ENCODE measurements at regions not wholly inside any gene's neighbourhood (a gene's known extent, or its start where the extent isn't known, plus 50 kb on each side); places are given as distances from the start of the nearest gene placed in this dataset.

DNA sequence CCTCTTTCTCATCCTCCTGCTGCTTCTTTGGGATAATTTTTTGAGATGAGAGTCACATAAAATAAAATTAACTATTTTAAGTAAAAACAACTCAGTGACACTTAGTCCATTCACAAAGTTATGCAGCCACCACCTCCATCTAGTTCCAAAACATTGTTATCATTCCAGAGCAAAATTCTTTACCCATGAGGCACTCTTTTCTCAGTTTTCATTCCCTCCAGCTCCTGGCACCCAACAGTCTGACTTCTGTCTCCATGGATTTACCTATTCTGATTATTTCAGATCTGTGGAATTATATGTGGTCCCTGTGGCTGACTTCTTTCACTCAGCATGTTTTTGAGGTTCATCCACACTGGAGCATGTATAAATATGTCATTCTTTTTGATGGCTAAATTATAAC is 239.9 kb upstream of the DYNLRB2 start:
- no peak for DNase-seq (ENCODE audit: low spot score)

DNA sequence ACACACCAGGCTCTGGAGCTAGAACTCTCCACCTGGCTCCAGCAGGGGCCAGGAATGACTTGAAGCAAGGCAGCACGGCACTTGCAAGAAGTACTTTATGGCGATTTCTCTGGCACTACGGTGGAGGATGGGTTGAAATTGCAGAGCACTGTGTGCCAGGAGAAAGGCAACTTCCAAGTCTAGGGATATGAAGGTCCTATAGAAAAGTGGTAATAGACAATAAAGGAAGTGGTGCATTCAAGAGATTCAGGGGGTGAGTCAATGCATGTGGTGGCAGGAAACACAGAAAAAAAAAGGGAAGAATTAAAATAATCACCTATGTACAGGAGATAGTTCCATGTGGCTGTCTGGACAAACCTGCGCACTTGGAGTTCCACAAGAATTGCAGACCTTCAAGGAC is 240.3 kb upstream of the DYNLRB2 start:
- DNase-seq (ENCODE audit: low spot score): no peak

DNA sequence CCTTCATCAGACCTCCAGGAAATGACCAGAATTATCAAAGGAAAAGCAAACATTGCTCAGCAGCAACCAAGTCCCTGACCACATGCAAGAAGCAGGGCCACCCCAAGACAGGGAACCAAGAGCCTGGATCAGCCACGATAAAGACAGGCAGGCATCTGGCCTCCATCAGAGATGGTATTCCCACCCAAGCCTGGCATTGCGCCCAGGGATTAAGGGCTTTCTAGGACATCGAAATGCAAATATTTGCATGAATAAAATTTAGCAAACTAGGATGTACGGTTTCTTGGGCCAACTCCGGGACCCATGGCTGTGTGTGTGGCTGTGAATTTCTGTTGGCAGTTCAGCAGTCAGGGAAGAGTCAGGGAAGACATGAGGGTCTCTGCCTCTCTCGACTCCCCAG is 241.4 kb upstream of the DYNLRB2 start:
- DNase-seq (ENCODE audit: low spot score): no peak

DNA sequence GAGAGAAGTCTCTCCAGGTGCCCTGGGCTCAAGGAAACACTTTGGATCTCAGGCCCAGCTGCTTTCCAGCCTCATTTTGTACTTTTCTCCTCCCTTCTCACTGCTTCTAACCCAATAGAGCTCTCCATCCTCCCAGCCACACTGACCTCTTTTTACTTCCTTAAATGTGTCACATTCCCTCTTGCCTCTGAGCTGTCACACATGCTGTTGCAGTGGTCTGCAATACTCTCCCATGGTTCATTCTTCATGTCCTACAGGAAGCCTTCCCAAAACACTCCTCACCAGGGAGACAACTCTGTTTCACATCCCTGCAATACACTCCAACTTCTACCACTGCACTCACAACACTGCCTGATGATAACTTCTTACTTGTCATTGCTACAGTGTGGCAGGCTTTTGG is 242.1 kb upstream of the DYNLRB2 start:
- no peak for DNase-seq (ENCODE audit: low spot score)

DNA sequence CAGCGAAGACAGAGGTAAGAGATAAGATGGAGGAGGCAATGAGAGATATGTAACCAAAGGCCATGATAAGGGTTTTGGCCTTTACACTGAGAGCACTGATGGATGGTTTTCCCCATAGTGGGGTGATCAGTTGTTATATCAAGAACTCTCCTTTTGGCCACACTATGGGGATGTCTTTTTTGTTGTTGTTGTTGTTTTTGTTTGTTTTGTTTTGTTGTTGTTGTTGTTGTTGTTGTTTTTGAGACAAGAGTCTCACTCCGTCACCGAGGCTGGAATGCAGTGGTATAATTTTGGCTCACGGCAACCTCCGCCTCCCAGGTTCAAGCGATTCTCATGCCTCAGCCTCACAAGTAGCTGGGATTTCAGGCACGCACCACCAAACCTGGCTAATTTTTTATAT is 244.8 kb upstream of the DYNLRB2 start:
- no peak for DNase-seq (ENCODE audit: low spot score)

DNA sequence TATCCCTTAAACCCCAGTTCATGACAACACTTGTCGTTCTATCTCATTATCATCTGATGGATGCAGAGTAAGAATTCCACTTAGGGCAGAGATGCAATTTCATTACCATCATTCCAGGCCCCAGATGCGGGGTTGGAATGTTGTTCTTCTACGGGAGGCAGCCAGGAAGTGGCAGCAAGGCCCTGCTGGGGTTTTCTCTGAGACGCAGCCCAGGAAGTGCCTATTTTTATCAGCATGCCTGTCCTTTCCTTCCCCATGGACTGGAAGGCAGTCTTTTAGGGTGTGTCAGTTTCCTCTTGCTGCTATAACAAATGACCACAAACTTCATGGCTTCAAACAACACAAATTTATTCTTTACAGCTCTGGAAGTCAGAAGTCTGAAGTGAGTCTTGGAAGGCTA is 246.6 kb upstream of the DYNLRB2 start:
- DNase-seq (ENCODE audit: low spot score): no peak

DNA sequence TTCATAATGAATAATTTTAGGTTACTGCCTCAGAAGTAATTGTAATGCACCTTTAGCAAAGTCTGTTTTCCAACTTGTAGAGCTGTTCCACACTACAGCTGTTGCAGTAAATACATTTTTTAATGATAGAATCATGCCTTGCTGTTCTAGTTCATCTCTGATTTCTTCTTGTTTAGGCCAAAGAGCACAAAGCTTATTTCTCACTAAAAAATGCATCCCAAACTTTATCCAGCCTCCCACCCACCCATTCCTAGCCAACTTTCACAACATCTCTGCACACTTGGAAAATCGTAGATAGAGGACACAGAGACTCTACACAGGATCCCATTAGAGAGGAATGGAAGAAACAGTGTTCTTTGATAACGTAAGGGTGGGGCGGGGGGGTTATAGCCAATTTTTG is 252.2 kb upstream of the DYNLRB2 start:
- DNase-seq (ENCODE audit: low spot score): no peak

DNA sequence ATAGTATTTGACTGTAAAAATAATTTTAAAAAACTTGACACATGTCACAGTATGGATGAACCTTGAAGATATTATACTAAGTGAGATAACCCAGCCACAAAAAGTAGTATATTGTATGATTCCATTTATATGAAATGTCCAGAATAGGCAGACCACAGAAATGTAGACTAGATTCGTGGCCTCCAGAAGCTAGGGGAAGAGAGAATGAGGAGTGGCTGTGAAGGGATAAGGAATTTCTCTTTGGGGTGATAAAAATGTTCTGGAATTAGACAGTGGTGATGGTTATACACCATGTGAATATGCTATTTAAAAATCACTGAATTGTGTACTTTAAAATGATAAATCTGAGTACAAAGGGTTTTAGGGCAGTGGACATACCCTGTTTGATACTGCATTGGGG is 253.1 kb upstream of the DYNLRB2 start:
- DNase-seq (ENCODE audit: low spot score): no peak

DNA sequence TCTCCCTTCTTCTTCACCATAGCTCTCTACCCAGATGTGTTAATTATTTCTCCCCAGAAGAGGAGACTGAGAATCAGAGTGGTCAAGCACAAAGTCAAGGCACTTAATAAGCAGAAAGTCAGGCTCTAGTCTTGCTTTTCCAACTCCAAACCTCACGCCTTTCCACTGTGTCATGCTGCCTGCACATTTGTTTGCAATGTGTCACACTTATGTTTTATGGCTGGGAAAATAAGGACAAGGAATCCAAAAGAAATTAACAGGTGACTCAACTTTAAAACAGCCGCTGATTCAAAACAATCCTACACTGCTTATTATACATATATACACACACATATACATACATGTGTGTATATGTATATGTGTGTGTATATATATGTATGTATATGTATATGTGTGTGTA is 255.7 kb upstream of the DYNLRB2 start:
- DNase-seq (ENCODE audit: low spot score): no peak

DNA sequence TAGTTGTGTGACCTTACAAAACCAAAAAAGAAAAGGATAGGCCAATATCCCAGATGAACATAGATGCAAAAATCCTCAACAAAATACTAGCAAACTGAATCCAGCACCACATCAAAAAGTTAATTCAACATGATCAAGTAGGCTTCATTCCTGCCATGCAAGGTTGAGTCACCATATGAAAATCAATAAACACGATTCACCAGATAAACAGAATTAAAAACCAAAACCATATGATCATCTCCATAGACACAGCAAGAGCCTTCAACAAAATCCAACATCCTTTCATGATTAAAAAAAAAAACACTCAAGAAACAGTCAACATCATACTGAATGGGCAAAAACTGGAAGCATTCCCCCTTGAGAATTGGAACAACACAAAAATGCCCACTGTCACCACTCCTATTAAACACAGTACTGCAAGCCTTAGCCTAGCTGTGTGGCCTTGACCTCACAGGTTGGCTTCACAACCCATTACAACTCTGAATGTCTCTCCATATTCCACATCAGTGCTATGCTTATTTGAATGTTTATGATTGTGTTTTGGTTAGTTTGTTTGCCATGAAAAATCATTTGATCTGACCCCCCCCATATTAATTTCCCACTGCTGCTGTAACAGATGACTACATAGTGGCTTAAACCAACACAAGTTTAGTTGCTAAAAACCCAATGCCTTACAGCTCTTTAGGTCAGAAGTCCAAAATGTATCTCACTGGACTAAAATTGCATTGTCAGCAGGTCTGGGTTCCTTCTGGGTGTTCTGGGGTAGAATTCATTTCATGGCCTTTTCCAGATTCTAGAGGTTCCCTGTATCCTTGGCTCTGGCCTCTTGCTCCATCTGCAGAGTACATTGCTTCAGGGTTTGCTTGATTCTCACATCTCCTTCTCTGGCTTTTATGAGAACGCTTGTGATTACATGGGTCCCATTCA is 257.1 kb upstream of the DYNLRB2 start:
- DNase-seq (ENCODE audit: low spot score): no peak

DNA sequence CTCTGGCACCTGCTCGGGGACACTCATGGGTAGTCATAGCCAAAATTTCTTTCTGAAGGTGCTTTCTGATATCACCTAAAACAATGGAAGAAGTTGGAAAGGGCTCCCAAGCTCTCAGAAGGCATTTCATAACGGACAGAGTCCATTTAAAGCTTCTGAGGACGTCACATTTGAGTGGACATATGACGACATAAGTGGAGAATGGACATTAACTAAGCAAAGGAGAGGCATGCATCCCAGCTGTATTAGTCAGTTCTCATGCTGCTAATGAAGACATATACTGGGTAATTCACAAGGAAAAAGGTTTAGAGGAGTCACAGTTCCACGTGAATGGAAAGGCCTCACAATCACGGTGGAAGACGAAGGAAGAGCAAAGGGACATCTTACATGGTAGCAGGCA is 260.2 kb upstream of the DYNLRB2 start:
- DNase-seq (ENCODE audit: low spot score): no peak

DNA sequence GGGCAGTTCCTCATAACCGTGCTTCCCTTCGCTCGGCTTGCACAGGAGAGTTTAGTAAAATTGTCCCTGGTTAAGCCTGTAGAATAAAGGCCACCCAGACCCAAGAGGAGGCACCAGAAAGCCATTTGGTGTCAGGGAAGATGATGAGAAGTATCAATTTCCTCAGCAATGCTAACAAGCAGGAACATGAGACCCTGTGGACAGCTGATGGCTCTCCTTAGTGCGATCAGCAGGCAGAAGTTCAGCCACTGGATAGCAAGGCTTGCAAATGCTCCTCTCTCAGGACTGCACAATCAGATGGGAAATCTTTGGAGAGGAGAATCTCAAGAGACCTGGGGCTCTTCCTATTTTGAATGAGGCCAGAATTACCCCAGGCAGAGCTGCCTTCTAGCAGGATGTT is 261.1 kb upstream of the DYNLRB2 start:
- DNase-seq (ENCODE audit: low spot score): no peak

DNA sequence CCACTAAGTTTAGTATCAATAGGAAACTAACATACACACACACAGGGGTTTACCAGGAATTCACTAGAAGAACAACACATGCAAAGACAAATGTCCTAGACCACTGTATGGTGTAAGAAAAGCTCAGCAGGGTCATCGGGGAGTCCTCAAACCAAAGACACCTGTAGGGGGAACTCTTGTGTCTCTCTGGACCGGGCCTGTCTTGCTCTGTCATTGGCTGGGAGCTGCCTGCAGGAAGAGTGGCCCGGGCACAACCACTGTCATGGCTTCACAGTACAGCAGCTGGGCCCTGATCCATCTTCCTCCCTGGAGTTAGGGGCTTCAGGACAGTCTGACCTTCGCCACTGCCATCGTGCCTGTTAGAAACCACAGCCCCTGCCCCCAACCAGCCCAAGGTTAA is 263.6 kb upstream of the DYNLRB2 start:
- DNase-seq (ENCODE audit: low spot score): no peak

DNA sequence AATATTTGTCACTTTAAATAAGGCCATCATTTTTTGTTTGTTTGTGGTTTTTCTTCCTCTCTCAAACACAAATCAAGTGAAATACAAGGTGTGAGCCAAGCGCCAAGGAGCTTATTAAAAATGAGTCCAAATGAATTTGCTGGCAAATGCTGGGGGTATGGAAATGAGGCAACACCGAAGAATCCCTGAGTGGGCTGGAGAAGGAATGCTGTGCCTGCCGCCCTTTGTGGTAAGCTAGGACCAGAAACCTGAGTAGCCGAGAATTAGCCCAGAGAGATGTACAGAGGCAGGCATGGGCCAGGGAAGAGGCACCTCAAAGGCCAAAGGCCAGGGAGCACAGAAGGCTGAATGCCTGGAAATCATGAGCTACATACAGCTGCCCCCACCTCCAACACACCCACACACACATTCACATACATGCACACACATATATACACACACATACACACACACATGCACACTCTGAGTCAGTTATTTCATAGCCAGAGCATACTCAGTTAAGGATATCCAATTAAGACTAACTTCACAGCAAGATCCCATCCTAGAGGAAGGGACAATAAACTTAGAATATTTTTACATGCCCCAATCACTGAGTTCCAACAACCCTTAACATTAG is 266.1 kb upstream of the DYNLRB2 start:
- DNase-seq (ENCODE audit: low spot score): no peak

DNA sequence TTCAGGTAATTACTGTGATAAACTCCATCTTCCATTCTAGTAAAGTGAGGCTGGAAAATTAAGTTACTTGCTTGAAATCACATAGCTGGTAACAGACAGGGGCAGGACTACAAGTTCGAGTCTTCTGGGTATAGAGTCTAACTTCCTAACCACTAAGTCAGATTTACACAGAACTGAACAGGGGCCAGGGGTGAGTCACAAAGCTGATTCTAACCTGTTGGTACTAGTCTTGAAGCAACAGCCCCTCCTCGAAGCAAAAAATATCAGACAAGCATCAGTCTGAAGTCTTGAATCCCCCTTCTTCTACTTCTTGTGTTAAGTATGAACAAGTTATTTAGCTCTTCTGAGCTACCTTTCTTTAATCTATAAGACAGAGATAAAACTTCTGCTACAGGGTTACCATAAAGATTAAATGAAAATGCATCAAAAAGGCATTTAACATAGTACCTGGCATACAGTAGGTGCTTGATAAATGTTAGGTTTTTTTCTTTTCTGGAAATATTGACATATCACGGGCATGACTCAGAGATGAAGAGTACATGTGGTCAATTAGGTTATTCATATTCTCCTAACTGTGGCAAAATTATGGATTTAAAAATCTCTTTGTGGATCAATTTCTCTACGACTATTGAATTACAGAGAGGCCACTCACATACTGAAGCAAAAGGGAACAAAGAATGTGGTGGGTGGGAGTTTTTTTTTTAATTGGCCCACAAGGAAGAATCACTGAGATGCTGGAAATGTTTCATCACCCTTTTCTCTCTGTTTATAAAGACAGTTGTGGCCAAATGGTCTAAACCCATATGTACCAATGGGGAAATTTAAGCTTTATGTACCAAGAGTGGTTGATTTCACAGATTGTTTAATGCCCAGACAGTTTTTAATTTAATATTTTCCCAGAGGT is 266.9 kb upstream of the DYNLRB2 start:
- DNase-seq (ENCODE audit: low spot score): no peak

DNA sequence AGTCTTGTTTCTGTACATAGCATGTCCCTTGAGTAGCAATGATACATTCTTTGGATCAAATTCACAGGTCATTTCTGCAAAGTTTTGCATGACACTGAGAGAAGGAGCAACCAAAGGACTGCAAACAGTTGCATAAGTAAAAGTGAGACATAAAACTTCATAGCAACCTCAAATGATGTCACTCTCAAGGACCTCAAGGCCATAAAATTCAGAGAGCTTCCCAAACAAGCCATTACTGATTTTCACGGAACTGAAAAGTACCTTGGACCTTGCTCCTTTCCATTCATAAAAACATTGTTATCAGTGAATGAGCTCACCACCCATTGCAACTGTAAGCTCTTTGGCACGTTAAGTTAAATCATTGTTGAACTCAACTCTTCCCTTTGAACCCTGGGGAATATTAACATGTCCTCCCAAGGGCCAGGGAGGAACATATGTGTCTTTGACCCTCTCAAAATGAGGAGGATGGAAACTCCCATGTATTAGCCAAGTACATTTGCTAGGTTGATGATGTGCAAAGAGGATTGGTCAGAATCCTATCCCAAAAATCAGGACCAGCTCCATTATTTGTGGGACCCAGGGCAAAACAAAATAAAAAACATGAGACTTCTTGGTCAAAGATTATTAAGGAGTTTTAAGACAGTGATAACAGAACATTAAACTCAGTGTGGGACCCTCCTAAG is 275.0 kb upstream of the DYNLRB2 start:
- DNase-seq (ENCODE audit: low spot score): peak; percentile 21

DNA sequence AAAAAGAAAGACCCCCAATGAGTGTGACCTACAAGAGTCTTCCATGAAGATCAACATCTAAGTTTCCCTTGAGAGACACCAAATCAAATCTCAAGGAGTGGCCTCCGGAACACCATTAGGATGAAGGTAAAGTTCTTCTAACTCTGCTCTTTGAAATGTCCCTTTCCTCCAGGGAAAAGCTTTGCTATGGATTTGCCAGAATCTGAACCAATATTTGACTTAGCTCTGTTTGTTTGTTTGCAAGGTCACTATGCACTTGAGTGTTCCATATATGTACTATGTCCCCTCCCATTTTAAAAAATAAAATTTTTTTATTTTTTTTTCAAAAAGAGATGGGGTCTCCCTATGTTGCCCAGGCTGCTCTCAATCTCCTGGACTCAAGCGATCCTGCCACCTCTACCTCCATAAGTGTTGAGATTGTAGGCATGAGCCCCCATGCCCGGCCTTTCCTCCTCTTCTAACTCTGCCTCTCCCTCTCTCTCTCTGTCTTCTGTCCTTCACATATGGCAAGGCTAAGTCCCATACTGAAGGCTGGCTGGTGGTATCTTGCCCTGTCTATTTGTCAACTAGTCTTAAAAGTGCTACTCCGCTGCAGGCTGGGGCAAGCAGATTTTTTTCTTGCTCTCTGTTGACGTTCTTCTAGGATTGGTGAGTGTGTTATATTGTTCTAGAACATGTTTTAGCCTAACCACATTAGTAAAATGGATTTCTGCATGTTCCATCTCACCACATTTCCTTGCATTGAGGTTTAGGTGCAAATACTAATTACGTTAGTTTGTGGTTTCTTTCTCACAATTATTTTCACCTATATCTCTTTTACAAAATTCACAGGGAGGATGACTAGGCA is 276.7 kb upstream of the DYNLRB2 start:
- DNase-seq (ENCODE audit: low spot score): no peak

DNA sequence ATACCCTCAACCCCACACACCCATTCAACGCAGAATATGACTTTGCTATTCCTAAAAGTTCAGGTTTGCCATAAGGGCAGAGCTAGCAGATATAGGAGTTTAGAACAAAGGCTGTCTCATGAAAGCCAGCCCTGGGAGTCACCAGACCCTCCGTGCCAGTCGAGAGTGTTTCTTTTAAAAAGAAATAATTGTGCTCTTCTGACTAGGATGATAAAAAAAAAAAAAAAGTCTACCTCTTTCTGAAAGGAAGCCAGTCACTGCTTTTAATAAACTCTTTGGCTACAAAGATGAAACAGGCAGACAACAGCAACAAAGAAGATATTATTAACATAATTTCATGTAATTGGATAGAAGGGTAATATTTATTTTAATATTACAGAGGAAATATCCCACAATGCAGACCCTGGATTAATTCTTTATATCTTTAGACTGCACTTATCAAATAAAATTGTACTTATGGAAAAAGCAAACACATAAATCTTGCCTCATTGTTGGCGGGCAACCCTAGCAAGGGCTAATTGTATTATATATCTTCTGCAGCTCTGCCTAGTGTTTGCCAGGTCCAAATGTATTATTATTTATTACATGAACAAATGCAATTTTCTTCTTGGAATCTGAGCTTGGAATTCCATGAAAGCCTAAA is 277.5 kb upstream of the DYNLRB2 start:
- DNase-seq (ENCODE audit: low spot score): no peak

DNA sequence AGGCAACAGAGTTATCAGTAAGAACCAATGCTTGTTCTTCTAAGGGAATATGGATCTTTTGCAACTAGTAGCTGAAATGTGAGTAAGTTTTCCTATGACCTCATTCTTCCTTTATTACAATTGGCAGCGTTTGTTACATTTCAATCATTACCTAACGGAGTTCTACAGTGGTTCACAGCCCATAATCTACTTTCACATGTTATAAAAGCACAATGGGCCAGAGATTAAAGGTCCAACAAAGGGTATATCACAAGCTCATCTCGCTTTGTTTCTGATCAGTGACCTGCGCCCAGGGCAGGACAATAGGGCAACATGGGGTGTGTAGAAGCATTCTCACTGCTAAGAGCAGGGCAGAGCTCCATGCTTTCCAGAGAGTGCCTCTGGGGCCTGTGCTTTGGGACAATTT is 279.9 kb upstream of the DYNLRB2 start:
- no peak for DNase-seq (ENCODE audit: low spot score)

DNA sequence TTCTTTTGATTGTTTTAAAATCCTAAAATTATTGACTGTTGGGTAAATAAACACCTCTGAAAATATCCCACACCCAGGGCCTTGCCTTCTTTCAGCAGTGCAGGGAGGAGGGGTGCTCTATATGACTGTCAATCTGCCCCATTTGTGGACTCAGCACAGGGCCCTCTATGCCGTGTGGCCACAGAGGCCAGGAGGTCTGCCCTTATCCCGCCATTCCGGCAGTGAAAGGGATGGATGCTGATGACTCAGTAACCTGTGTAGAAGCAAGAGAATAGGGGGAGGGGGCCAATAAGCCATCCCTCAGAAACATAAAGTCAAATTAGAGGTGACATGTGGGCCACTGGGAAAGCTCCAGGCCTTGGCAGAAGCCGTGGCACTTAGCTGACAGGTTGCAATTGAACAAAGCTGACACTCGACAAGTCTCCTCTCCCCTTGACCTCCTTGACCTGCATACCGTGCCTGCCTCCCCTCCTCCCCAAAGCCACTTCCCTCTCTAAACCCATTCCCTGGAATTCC is 281.4 kb upstream of the DYNLRB2 start:
- DNase-seq (ENCODE audit: low spot score): no peak

All from HuH-7.5 (cell line).